Caki2 (cell line): ENCODE measurements at regions not wholly inside any gene's neighbourhood (a gene's known extent, or its start where the extent isn't known, plus 50 kb on each side); places are given as distances from the start of the nearest gene placed in this dataset.
A peak's percentile ranks its signal among the peaks of the same experiment; 100 is the strongest.

ENCODE experiments used
- DNase-seq: peaks from one replicate; pipeline ENCODE4 v3.0.0-alpha.2; 2015; ENCODE audit warnings: low read depth
- in situ Hi-C: cut with HindIII; loops from 2 replicates; pipeline ENCODE4 v1.10.0; 2016; ENCODE audit warnings: low sequenced_read_pairs, low pct_unique_long_range_greater_than_20kb, mixed read lengths

DNA sequence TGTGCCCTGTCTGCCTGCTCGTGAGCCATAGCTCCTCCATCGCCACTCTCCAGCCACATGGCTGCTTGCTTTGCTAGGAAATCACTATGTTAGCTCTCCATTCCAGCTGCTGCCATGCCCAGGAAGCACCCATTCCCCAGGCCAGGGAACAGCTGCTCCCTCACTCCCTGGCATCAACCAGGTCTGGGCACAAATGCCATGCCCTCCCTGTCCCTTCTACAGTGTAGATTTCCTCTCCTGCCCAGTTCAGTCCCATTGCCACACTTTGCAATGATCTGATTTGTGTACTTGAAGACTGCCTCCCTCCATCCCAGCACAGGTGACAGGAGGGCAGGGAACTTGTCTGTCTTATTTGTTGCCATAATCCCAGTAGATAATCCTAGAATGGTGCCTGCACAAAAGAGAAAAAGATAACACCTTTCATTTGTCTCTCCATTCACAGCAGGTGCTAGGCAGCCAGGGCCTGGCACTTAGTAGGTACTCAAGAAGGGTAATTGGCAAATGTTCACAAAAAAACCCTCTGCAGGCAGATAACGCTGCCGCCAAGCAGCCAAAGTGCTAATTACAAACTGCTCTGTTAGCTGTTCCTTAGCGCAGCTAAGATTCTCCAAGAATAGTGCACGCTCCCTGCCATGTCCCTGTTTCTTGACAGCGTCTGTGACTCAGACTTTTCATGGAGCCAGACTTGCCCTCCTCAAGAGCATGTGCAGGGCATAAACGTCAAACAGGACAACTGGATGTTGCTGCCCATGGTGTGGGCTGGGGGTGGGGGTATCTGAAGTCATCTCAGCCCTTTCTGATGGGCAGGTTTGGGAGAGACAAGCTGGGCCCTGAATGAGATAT, 69.1 kb downstream of the ARL6IP4 start:
- DNase-seq, result no peak
- in situ Hi-C loops, result loop anchor here (25.0 kb wide), 1 partner anchor 188 kb away; the partner anchor contains the start of genes MPHOSPH9 and MTRFR

DNA sequence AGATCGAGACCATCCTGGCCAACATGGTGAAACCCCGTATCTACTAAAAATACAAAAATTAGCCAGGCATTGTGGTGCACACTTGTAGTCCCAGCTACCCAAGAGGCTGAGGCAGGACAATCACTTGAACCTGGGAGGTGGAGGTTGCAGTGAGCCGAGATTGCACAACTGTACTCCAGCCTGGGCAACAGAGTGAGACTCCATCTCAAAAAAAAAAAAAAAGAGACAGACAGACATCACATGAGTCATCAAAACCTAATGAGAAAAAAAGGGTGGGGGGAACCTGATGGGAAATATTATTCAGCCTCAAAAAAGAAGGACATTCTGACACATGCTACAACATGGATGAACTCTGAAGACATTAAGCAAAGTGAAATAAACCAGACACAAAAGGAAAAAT, 67.4 kb downstream of the ARL6IP4 start:
- DNase-seq, result peak; percentile 18
- in situ Hi-C loops, result loop anchor here (25.0 kb wide), 1 partner anchor 189 kb away; the partner anchor contains the start of genes MPHOSPH9 and MTRFR

GRCh38 chr12:123047289-123047688, 66.8 kb downstream of the ARL6IP4 start:
- no peak for DNase-seq
- in situ Hi-C loops, result loop anchor here (25.0 kb wide), 1 partner anchor 190 kb away; the partner anchor contains the start of genes MPHOSPH9 and MTRFR

DNA sequence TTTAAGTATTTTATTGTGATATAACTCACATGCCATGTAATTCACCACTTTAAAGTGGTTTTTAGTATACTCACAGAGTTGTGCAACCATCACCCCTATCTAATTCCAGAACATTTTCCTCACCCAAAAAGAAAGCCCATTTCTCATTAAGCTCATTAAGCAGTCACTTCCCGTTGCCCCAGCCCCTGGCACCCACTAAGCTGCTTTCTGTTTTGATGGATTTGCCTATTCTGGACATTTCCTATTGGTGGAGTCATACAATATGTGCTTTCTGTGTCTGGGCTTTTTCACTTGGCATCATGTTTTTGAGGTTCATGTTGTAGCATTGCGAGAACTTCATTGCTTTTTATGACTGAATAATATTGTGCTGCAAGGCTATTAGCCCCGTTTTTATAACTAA, 66.0 kb downstream of the ARL6IP4 start:
- in situ Hi-C loops, result loop anchor here (25.0 kb wide), 1 partner anchor 191 kb away; the partner anchor contains the start of genes MPHOSPH9 and MTRFR
- DNase-seq, result no peak

- in situ Hi-C loops, result loop anchor here (25.0 kb wide), 1 partner anchor 192 kb away; the partner anchor contains the start of genes MPHOSPH9 and MTRFR
- DNase-seq, result no peak
These were observed 65.2 kb downstream of the ARL6IP4 start for GRCh38 chr12:123045678-123046077.

- in situ Hi-C loops, result loop anchor here (25.0 kb wide), 1 partner anchor 193 kb away; the partner anchor contains the start of genes MPHOSPH9 and MTRFR
- no peak for DNase-seq
These were observed 63.9 kb downstream of the ARL6IP4 start for GRCh38 chr12:123044351-123044750.

DNA sequence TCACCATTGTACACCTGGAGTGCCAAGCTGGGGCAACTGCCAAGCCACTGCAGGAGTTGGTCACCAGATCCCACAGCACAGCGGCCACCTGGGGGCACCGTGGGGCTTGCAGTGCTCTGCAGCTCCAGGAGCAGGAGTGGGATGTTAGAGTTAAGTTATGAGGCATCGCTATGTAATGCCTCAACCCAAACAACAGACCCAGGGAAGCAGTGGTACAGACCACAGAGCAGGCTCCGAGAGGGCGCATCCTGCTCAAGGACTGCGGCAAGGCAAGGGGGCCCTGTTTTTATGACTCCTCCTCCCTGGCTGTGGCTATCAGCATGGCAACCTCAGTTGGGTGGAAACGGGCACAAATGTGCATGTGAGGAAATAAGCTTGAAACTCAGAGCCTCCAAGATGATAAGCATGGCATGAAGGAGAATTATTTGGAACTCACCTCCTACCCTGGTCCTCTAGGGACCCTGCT, 63.1 kb downstream of the ARL6IP4 start:
- in situ Hi-C loops, result loop anchor here (25.0 kb wide), 1 partner anchor 194 kb away; the partner anchor contains the start of genes MPHOSPH9 and MTRFR
- DNase-seq, result peak; percentile 81

DNA sequence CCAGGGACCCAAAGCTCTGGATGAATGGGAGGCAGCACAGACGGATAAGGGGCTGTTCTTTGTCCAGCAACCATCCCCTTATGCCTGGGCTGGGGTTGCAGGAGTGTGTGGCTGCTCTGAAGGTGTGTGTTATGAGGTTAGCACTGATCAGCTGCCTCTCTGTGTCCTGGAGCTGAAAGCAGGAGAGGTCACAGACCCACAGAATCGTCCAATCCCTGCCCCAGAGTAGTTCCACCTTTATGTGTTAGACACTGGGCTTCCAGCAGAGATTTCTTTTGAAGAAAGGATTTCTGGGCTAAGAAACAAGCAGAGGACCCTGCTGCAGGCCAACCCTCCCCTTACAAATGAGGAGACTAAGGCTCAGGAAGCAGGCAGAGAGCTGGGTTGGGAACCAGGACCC, 62.4 kb downstream of the ARL6IP4 start:
- DNase-seq, result no peak
- in situ Hi-C loops, result loop anchor here (25.0 kb wide), 1 partner anchor 194 kb away; the partner anchor contains the start of genes MPHOSPH9 and MTRFR

DNA sequence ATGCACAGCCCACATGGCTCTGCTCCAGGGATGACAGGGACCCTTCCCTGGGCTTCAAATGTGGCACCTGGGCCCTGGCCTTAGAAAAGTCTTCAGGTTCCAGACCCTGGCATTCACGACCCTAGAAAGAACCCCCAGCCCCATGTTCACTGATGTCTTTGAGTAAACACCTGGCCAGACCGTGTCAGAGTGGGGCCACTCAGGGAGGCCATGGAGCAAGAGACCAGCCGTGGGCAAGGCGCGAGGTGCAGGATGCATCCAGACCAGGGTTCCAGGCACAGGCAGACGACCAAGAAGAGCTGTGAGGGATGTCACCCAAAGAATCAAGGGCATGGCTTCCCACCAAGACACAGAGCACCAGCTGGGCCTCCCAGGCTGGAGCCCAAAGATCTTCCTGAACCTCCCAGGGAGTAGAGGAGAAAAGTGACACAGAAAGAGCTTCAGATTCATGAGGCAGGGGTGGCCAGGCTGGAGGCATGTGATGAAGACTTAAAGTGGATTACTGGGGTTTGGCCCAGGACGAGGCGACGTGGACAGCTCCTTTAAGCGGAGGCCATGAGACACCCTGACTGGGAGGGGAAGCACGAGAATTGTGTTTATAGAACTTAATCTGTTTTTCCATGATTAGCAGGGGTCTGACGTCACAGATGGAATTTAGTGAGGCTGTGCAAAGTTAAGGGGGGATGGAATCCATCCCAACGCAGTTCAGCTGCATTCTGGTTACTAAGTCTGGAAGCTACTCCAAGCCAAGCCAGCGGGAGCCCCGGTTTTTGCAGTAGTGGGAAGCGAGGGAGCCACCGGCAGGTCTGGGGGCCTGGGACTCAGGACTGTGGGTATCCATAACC, 61.6 kb downstream of the ARL6IP4 start:
- in situ Hi-C loops, result loop anchor here (25.0 kb wide), 1 partner anchor 195 kb away; the partner anchor contains the start of genes MPHOSPH9 and MTRFR
- no peak for DNase-seq

DNA sequence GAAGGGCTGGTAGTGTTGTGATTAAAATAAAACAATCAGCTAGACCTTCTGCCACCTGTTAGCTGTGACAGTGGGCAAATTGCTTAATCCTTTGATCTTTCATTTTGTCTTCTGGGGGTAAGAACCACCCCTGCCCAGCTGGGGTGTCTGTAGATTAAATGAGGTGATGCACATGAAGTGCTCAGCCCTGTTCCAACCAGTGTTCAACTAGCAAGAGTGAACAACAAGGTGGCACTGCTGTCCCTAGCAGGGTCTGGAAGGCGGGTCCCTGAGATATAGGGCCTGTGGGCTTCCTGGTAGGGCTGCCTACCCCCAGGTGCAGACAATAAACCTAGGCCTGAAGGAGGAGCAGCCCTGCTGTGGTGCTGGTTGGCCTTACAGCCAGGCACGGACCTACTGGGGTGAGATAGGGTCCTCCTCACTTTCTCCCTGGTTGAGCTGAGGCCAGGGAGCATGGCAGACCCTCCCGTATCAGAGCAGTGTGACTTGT, 60.6 kb downstream of the ARL6IP4 start:
- in situ Hi-C loops, result loop anchor here (25.0 kb wide), 1 partner anchor 196 kb away; the partner anchor contains the start of genes MPHOSPH9 and MTRFR

GRCh38 chr12:123040106-123040505, 59.6 kb downstream of the ARL6IP4 start:
- in situ Hi-C loops, result loop anchor here (25.0 kb wide), 1 partner anchor 197 kb away; the partner anchor contains the start of genes MPHOSPH9 and MTRFR
- DNase-seq, result no peak

More for the DNA sequence above, 60.6 kb downstream of the ARL6IP4 start:
- no peak for DNase-seq

DNA sequence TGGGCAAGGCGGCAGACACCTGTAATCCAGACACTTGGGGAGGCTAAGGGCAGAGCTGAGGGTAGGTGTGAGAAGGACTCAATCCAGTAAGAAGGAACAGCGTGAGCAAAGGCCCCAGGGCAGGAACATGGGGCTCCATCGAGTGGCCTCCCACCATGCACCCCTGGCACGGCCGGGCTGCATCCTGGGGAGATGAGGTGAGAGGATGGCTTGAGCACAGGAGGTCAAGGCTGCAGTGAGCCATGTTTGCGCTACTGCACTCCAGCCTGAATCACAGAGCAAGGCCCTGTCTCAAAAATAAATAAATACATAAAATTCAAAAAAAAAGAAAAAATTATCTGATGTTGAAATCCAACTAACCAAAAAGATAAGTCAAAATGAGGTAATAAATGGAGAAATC, 58.5 kb downstream of the ARL6IP4 start:
- DNase-seq, result no peak
- in situ Hi-C loops, result loop anchor here (25.0 kb wide), 1 partner anchor 198 kb away; the partner anchor contains the start of genes MPHOSPH9 and MTRFR

GRCh38 chr12:123038486-123038885, 58.0 kb downstream of the ARL6IP4 start:
- in situ Hi-C loops, result loop anchor here (25.0 kb wide), 1 partner anchor 199 kb away; the partner anchor contains the start of genes MPHOSPH9 and MTRFR

DNA sequence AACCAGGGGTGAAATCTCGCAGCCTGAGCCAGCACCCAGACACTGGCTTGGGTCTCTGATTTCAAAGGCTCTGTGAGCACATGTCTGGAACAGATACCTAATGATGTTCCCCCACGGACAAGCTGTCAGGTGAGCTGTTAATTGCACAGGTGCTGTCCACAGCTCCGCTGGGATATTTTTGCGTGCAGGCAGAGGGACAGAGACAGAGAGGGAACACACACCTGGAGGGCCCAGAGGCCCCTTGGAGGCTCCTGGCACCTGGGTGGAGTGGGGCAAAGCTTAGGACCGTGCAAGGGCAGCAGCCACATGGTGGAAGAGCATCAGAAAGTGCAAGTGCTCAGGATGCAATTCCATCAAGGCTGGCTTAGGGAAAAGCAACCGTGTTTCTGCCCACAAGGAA, 57.3 kb downstream of the ARL6IP4 start:
- DNase-seq, result no peak
- in situ Hi-C loops, result loop anchor here (25.0 kb wide), 1 partner anchor 200 kb away; the partner anchor contains the start of genes MPHOSPH9 and MTRFR

More at GRCh38 chr12:123038486-123038885, 58.0 kb downstream of the ARL6IP4 start:
- DNase-seq, result no peak

DNA sequence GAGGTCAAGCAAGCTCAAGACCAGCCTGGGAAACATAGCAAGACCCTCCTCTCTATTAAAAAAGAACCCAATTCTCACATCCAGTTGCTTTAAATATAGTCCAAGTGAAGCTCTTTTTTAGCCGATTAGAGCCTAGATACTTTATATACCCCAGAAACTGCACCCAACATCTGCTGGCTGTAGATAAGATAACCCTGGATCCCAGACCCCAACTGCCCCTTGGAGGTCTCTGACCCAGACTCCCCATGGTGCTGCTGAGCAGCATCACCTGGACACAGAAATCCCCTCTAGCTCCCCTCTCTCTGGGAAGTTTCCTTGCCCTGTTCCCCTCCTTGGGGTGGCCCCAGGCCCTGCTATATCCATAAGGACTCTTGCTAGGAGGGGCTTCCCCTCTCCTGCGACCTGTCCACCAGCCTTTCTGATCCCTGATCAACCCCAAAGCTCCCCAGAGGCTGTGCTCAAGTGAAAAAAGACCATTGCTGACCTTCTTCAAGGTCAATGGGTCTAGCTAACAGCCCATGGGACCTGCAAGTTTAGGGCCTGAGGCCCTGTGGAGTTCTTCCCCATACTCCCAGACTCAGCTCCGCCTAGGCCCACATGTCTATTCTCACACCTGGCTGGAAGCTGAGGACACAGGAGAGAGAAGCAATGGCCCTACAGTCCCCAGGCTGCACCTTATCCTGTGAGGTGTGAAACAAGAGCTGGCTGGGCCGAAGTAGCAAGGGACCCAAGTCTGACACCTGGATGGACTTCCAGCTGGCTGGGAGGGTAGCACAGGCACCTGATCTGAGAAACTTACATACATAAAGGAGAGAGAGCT, 56.2 kb downstream of the ARL6IP4 start:
- no peak for DNase-seq
- in situ Hi-C loops, result loop anchor here (25.0 kb wide), 1 partner anchor 201 kb away; the partner anchor contains the start of genes MPHOSPH9 and MTRFR

DNA sequence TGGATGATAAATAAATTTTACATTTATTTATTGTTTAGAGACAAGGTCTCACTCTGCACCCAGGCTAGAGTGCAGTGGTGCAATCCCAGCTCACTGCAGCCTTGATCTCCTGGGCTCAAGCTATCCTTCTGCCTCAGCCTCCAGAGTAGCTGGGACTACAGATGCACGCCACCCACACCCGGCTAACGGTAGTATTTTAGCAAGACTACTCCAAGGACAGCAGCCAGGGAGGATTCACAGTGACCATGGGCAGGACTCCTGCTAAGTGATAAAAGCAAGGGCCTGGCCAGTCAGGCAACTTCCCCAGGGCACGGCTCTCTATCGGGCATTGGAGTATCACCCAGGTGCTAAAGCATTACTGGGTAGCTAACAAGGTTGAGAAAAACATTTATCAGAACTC, 55.4 kb downstream of the ARL6IP4 start:
- in situ Hi-C loops, result loop anchor here (25.0 kb wide), 1 partner anchor 201 kb away; the partner anchor contains the start of genes MPHOSPH9 and MTRFR

DNA sequence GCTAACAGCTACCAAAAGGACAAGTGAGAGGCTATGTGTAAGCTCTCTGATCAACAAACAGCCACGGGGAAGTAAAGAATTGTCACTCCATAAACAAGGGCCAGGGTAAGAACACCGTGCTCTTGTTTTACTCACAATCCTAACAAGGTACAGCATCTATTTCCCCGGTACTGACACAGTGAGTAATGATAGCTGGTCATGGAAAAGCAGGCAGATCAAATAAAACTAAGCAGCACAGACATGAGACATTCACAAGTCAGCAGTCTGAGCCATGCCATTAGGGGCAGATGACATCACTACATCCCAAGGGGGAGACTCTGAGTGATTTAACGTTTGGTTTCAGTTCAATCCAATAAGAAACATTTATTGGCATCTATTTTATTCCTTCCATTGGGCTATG, 54.4 kb downstream of the ARL6IP4 start:
- DNase-seq, result peak; percentile 56
- in situ Hi-C loops, result loop anchor here (25.0 kb wide), 1 partner anchor 202 kb away; the partner anchor contains the start of genes MPHOSPH9 and MTRFR

More for the DNA sequence above, 55.4 kb downstream of the ARL6IP4 start:
- DNase-seq, result no peak
